H1 (cell line): ENCODE measurements at regions not wholly inside any gene's neighbourhood (a gene's known extent, or its start where the extent isn't known, plus 50 kb on each side); places are given as distances from the start of the nearest gene placed in this dataset.

ENCODE experiments used
- CHD7 ChIP-seq: fragments of 300-600 bp; sonication (generic); IDR thresholded peaks from 2 replicates; pipeline ENCODE4 v1.7.1; 2012; ENCODE audit warnings: low read length, moderate library complexity, mild to moderate bottlenecking, inconsistent platforms; ENCODE audit not compliant: insufficient replicate concordance

GRCh38 chr4:123488916-123489315 is 92.3 kb downstream of the SPRY1 start (continued):
- TF ChIP-seq CHD7 = no peak
